GM23248 (cell line): ENCODE measurements at regions not wholly inside any gene's neighbourhood (a gene's known extent, or its start where the extent isn't known, plus 50 kb on each side); places are given as distances from the start of the nearest gene placed in this dataset.
A peak's percentile ranks its signal among the peaks of the same experiment; 100 is the strongest.
"Not testable (repeated sequence)": the region's sequence is repeated elsewhere in the genome, so short reads cannot be mapped to it uniquely, and the experiment has no call there.

Experiments
- DNase-seq: peaks from one replicate; pipeline ENCODE4 v3.0.0-alpha.2; 2015
- H2AFZ ChIP-seq: fragments of 200-600 bp; sonication (generic); 2 replicates; pipeline ENCODE4 v1.6.1; 2016; ENCODE audit warnings: antibody characterized with exemption
- H3F3A ChIP-seq: fragments of 200-600 bp; sonication (generic); 2 replicates; pipeline ENCODE4 v1.6.1; 2016; ENCODE audit warnings: mild to moderate bottlenecking, antibody characterized with exemption, mixed run types; ENCODE audit not compliant: insufficient read depth
- H3K27ac ChIP-seq: fragments of 200-600 bp; sonication (generic); 2 replicates; pipeline ENCODE4 v1.5.1; 2016; ENCODE audit warnings: mild to moderate bottlenecking
- H3K27me3 ChIP-seq: fragments of 200-600 bp; sonication (generic); replicated peaks from 2 replicates; pipeline ENCODE4 v1.6.1; 2016; ENCODE audit warnings: mild to moderate bottlenecking; ENCODE audit not compliant: insufficient read depth
- H3K36me3 ChIP-seq: fragments of 200-600 bp; sonication (generic); 2 replicates; pipeline ENCODE4 v1.6.1; 2016; ENCODE audit warnings: low read depth, mild to moderate bottlenecking
- H3K4me1 ChIP-seq: fragments of 200-600 bp; sonication (generic); 2 replicates; pipeline ENCODE4 v1.6.1; 2016; ENCODE audit warnings: mild to moderate bottlenecking; ENCODE audit not compliant: insufficient read depth
- H3K4me2 ChIP-seq: fragments of 200-600 bp; sonication (generic); one replicate; pipeline ENCODE4 v1.6.1; 2016; ENCODE audit warnings: mild to moderate bottlenecking; ENCODE audit not compliant: unreplicated experiment
- H3K4me3 ChIP-seq: fragments of 200-600 bp; sonication (generic); 2 replicates; pipeline ENCODE4 v1.5.1; 2016; ENCODE audit warnings: mild to moderate bottlenecking
- H3K79me2 ChIP-seq: fragments of 200-600 bp; sonication (generic); 2 replicates; pipeline ENCODE4 v1.6.1; 2016; ENCODE audit warnings: mild to moderate bottlenecking; ENCODE audit not compliant: insufficient read depth
- H3K9ac ChIP-seq: fragments of 200-600 bp; sonication (generic); 2 replicates; pipeline ENCODE4 v1.6.1; 2016; ENCODE audit warnings: mild to moderate bottlenecking
- H3K9me2 ChIP-seq: fragments of 200-600 bp; sonication (generic); 2 replicates; pipeline ENCODE4 v1.6.1; 2016; ENCODE audit warnings: mixed run types, mild to moderate bottlenecking, moderate library complexity; ENCODE audit not compliant: insufficient read depth
- H3K9me3 ChIP-seq: fragments of 200-600 bp; sonication (generic); one replicate; pipeline ENCODE4 v1.6.1; 2017; ENCODE audit warnings: low read depth
- H4K20me1 ChIP-seq: fragments of 200-600 bp; sonication (generic); 2 replicates; pipeline ENCODE4 v1.6.0; 2016; ENCODE audit not compliant: insufficient read depth
- EZH2 ChIP-seq: fragments of 200-600 bp; sonication (generic); IDR thresholded peaks from 2 replicates; pipeline ENCODE4 v1.6.1; 2018; ENCODE audit warnings: antibody characterized with exemption, mild to moderate bottlenecking; ENCODE audit not compliant: insufficient read depth, poor library complexity, severe bottlenecking
- EZH2phosphoT487 ChIP-seq: fragments of 200-600 bp; sonication (generic); IDR thresholded peaks from 2 replicates; pipeline ENCODE4 v1.6.1; 2018; ENCODE audit warnings: antibody characterized with exemption, moderate library complexity, mild to moderate bottlenecking, low read depth; ENCODE audit not compliant: insufficient read depth
- WGBS, 2 experiments: methylation state at CpG; one replicate each; pipeline ENCODE4 v1.1.6; 2015 to 2017; ENCODE audit warnings: low lambda C conversion rate in 2 of 2, low coverage in 1 of 2; ENCODE audit errors: missing lambda C conversion rate in 2 of 2; 5-methylcytosine and 5-hydroxymethylcytosine counted together
- in situ Hi-C: fragments of 300-500 bp; cut with MboI; formaldehyde crosslinking; loops from 2 replicates; pipeline ENCODE4 v1.15.0; 2020

DNA sequence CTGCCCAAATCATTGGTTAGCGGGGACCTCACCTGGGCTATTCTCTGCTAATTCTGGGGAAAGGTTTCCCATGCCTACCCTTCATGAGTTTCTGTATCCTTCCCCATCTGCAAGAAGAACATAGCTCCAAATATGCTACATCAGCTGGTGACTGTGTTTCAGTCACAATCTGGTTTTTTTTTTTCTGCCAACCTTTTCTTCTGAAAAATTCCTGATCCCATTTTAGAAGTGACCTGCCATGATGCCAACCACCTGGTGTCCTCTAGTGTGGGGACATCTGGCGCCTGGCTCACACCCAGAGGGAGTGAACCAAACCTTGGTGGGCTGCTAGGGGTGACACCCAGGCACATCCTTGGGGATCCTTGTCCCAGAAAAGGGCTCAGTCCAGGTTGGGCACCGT is 76.1 kb downstream of the CHRD start:
- H3K4me1 ChIP-seq = peaks cover 9% of the 10 kb centered on the region
- H3K9me2 ChIP-seq = no peaks in the 10 kb centered on the region
- no peak overlapping the region for H3K4me3 ChIP-seq
- H3K4me2 ChIP-seq = no peak overlapping the region
- H4K20me1 ChIP-seq = no peaks in the 10 kb centered on the region
- no peak overlapping the region for H2AFZ ChIP-seq
- no peaks in the 10 kb centered on the region for H3K79me2 ChIP-seq
- H3F3A ChIP-seq = no peaks in the 10 kb centered on the region
- H3K9ac ChIP-seq = no peak overlapping the region
- no peaks in the 10 kb centered on the region for H3K27me3 ChIP-seq
- H3K36me3 ChIP-seq = no peaks in the 10 kb centered on the region
- in situ Hi-C loops = no loop called here
- H3K9me3 ChIP-seq = no peaks in the 10 kb centered on the region
- WGBS, 2 experiments = 78 to 83% methylated on average over 3 of the region's 3 CpGs
- no peak overlapping the region for H3K27ac ChIP-seq
- no peak for TF ChIP-seq EZH2
- TF ChIP-seq EZH2phosphoT487 = no peak
- no peak for DNase-seq

DNA sequence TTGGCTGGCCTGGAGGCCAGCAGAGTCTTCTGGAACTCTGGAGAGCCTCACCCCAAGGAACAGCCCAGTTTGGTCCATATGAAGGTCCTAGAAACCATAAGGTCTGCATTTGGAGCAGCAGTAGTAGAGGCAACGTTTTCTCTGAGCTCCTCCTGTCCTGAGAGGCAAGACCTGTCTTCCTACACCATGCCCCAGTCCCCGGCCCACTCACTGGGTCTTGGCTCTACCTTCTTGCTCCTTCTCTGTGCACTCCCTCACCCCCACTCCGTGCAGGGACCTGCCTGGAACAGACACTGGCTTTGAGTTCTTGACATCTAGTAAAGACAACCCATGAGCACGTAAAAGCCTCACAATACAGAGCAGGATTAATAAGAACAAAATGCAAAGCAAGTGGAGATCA is 76.6 kb downstream of the CHRD start:
- H3F3A ChIP-seq = no peaks in the 10 kb centered on the region
- H4K20me1 ChIP-seq = no peaks in the 10 kb centered on the region
- in situ Hi-C loops = no loop called here
- no peak overlapping the region for H2AFZ ChIP-seq
- no peaks in the 10 kb centered on the region for H3K9me2 ChIP-seq
- H3K9me3 ChIP-seq = no peaks in the 10 kb centered on the region
- peaks cover 9% of the 10 kb centered on the region for H3K4me1 ChIP-seq
- H3K4me2 ChIP-seq = no peak overlapping the region
- TF ChIP-seq EZH2phosphoT487 (no peak), EZH2 (no peak)
- H3K27me3 ChIP-seq = no peaks in the 10 kb centered on the region
- H3K36me3 ChIP-seq = no peaks in the 10 kb centered on the region
- H3K4me3 ChIP-seq = no peak overlapping the region
- H3K27ac ChIP-seq = no peak overlapping the region
- DNase-seq = no peak
- no peaks in the 10 kb centered on the region for H3K79me2 ChIP-seq
- H3K9ac ChIP-seq = no peak overlapping the region
- 58 to 70% methylated on average over 4 of the region's 4 CpGs for WGBS, 2 experiments

DNA sequence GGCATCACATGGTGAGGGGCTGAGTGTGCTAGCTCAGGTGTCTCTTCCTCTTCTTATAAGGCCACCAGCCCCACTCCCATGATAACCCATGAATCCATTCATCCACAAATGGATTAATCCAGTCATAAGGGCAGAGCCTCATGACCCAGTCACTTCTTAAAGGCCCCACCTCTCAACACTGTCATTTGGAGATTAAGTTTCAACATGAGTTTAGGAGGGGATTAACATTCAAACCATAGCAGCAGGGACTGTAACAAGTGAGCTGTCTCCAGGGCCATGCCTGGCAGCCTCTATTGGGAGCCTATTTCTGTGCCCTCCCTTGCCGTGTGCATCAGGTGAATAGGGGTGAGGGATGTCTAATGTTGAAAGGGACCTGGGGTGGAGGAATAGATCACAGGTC is 77.5 kb downstream of the CHRD start:
- Histone ChIP-seq H3K9ac (no peak overlapping the region), H3K4me2 (no peak overlapping the region), H3K4me1 (peaks cover 9% of the 10 kb centered on the region), H3K27me3 (no peaks in the 10 kb centered on the region), H3K36me3 (no peaks in the 10 kb centered on the region), H3K4me3 (no peak overlapping the region), H3K9me2 (no peaks in the 10 kb centered on the region), H3F3A (no peaks in the 10 kb centered on the region), H3K9me3 (no peaks in the 10 kb centered on the region), H4K20me1 (no peaks in the 10 kb centered on the region), H3K79me2 (no peaks in the 10 kb centered on the region), H3K27ac (no peak overlapping the region), H2AFZ (no peak overlapping the region)
- in situ Hi-C loops = no loop called here
- DNase-seq = no peak
- 91 to 94% methylated on average over 1 of the region's 1 CpG for WGBS, 2 experiments
- TF ChIP-seq EZH2 (no peak), EZH2phosphoT487 (no peak)

DNA sequence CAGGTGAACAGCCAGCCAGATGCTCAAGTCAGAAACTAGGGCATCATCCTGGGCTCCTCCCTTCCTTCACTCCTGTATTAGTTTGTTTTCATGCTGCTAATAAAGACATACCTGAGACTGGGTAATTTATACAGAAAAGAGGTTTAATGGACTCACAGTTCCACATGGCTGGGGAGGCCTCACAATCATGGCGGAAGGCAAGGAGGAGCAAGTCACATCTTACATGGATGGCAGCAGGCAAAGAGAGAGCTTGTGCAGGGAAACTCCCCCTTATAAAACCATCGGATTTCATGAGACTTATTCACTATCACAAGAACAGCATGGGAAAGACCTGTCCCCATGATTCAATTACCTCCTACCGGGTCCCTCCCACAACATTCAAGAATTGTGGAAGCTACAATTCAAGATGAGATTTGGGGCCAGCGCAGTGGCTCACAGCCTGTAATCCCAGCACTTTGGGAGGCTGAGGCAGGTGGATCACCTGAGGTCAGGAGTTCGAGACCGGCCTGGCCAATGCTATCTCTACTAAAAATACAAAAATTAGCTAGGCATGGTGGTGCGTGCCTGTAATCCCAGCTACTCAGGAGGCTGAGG is 78.0 kb downstream of the CHRD start:
- H3K9me2 ChIP-seq, H3F3A ChIP-seq, H3K4me1 ChIP-seq, DNase-seq, H3K36me3 ChIP-seq, H3K4me3 ChIP-seq, H3K79me2 ChIP-seq, H3K4me2 ChIP-seq, H3K9ac ChIP-seq, H3K9me3 ChIP-seq, H2AFZ ChIP-seq, H3K27me3 ChIP-seq, in situ Hi-C loops, H3K27ac ChIP-seq, H4K20me1 ChIP-seq: not testable (repeated sequence)
- WGBS, 2 experiments = 90 to 91% methylated on average over 7 of the region's 7 CpGs

DNA sequence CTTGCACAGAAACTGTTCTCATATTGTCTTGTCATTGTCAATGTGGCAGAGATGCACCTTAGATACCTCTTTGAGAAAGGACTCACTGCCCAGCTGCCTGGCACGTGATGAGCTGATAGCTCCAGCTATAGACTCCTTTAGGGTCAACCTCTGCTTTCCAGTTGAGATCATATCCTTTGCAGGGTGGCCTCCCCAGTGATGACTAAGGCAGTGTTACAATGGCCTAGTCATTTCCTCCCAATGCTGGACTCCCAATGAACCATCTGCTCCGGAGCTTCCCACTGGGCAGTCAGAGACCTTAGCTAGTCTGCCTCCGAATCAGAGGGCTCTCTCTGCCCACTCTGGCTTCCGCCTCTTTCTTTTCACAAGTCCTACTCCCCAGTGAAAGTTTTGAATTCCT is 79.5 kb downstream of the CHRD start:
- H3K36me3 ChIP-seq = no peaks in the 10 kb centered on the region
- H3K9ac ChIP-seq = no peak overlapping the region
- peak overlapping the region; percentile 13 for H3K4me2 ChIP-seq
- DNase-seq = peak; percentile 85
- no peak for TF ChIP-seq EZH2phosphoT487
- no peak for TF ChIP-seq EZH2
- no peaks in the 10 kb centered on the region for H3K9me3 ChIP-seq
- 21 to 23% methylated on average over 4 of the region's 4 CpGs for WGBS, 2 experiments
- H3F3A ChIP-seq = no peaks in the 10 kb centered on the region
- in situ Hi-C loops = no loop called here
- H3K4me3 ChIP-seq = no peak overlapping the region
- no peaks in the 10 kb centered on the region for H3K9me2 ChIP-seq
- H2AFZ ChIP-seq = peak overlapping the region; percentile 68
- H3K79me2 ChIP-seq = no peaks in the 10 kb centered on the region
- no peaks in the 10 kb centered on the region for H3K27me3 ChIP-seq
- peaks cover 9% of the 10 kb centered on the region for H3K4me1 ChIP-seq
- H4K20me1 ChIP-seq = no peaks in the 10 kb centered on the region
- H3K27ac ChIP-seq = peak overlapping the region; percentile 39
